ENCODE measurements at regions not wholly inside any gene's neighbourhood (a gene's known extent, or its start where the extent isn't known, plus 50 kb on each side); places are given as distances from the start of the nearest gene placed in this dataset.

GRCh38 chr14:87837296-87837695, 155.7 kb downstream of the GALC start:
- Histone ChIP-seq H3K9me2 (ENCODE audit: insufficient read depth) (no peaks in the 10 kb centered on the region), H4K20me1 (ENCODE audit: insufficient read depth) (no peaks in the 10 kb centered on the region), H3K4me2 (no peak overlapping the region), H3F3A (ENCODE audit: insufficient read depth, low read depth) (no peaks in the 10 kb centered on the region), H3K4me1 (replicated peaks; ENCODE audit: insufficient read depth) (no peaks in the 10 kb centered on the region), H3K36me3 (ENCODE audit: low read depth) (no peaks in the 10 kb centered on the region), H3K79me2 (ENCODE audit: low read depth) (no peaks in the 10 kb centered on the region), H3K9me3 (ENCODE audit: insufficient read depth, low read depth) (no peaks in the 10 kb centered on the region), H3K4me3 (no peak overlapping the region), H2AFZ (no peak overlapping the region), H3K27me3 (ENCODE audit: insufficient read depth, low read depth) (no peaks in the 10 kb centered on the region), H3K27ac (no peak overlapping the region)
- no peak for DNase-seq
- ChIA-PET POLR2A (ENCODE audit: unreplicated experiment) (no interaction called here), CTCF (no interaction called here)
- BruUV-seq (replicated peaks): no TSS peak
- TF ChIP-seq EZH2 (IDR thresholded peaks at IDR 0.05; ENCODE audit: low read depth) (no peak), CTCF (conservative IDR thresholded peaks at IDR 0.05) (no peak)
- intact Hi-C loops (cut with micrococcal nuclease; ENCODE audit: unreplicated experiment): no loop called here

- Histone ChIP-seq H3F3A (ENCODE audit: insufficient read depth, low read depth) (no peaks in the 10 kb centered on the region), H4K20me1 (ENCODE audit: insufficient read depth) (no peaks in the 10 kb centered on the region), H3K4me2 (no peak overlapping the region), H3K4me3 (no peak overlapping the region), H3K9me3 (ENCODE audit: insufficient read depth, low read depth) (no peaks in the 10 kb centered on the region), H3K9me2 (ENCODE audit: insufficient read depth) (no peaks in the 10 kb centered on the region), H3K4me1 (replicated peaks; ENCODE audit: insufficient read depth) (no peaks in the 10 kb centered on the region), H3K27me3 (ENCODE audit: insufficient read depth, low read depth) (no peaks in the 10 kb centered on the region), H3K79me2 (ENCODE audit: low read depth) (no peaks in the 10 kb centered on the region), H3K27ac (no peak overlapping the region), H2AFZ (no peak overlapping the region), H3K36me3 (ENCODE audit: low read depth) (no peaks in the 10 kb centered on the region)
- intact Hi-C loops (cut with micrococcal nuclease; ENCODE audit: unreplicated experiment): no loop called here
- POLR2A ChIA-PET (ENCODE audit: unreplicated experiment): no interaction called here
- no peak for DNase-seq
- BruUV-seq (replicated peaks): no TSS peak
- CTCF ChIA-PET: no interaction called here
- no peak for TF ChIP-seq EZH2 (IDR thresholded peaks at IDR 0.05; ENCODE audit: low read depth)
- TF ChIP-seq CTCF (conservative IDR thresholded peaks at IDR 0.05): no peak
These were observed 158.4 kb downstream of the GALC start for GRCh38 chr14:87834594-87834993.

GRCh38 chr14:87833026-87833425, 160.0 kb downstream of the GALC start:
- H3K4me2 ChIP-seq: no peak overlapping the region
- H3K4me3 ChIP-seq: no peak overlapping the region
- no peaks in the 10 kb centered on the region for H3K36me3 ChIP-seq (ENCODE audit: low read depth)
- ChIA-PET POLR2A (ENCODE audit: unreplicated experiment) (no interaction called here), CTCF (no interaction called here)
- no peak overlapping the region for H3K27ac ChIP-seq
- no peaks in the 10 kb centered on the region for H3K79me2 ChIP-seq (ENCODE audit: low read depth)
- BruUV-seq (replicated peaks): no TSS peak
- TF ChIP-seq EZH2 (IDR thresholded peaks at IDR 0.05; ENCODE audit: low read depth): no peak
- no peak for TF ChIP-seq CTCF (conservative IDR thresholded peaks at IDR 0.05)
- intact Hi-C loops (cut with micrococcal nuclease; ENCODE audit: unreplicated experiment): no loop called here
- H4K20me1 ChIP-seq (ENCODE audit: insufficient read depth): no peaks in the 10 kb centered on the region
- no peaks in the 10 kb centered on the region for H3F3A ChIP-seq (ENCODE audit: insufficient read depth, low read depth)
- H3K9me2 ChIP-seq (ENCODE audit: insufficient read depth): no peaks in the 10 kb centered on the region
- H2AFZ ChIP-seq: no peak overlapping the region
- no peaks in the 10 kb centered on the region for H3K4me1 ChIP-seq (replicated peaks; ENCODE audit: insufficient read depth)
- no peaks in the 10 kb centered on the region for H3K9me3 ChIP-seq (ENCODE audit: insufficient read depth, low read depth)
- H3K27me3 ChIP-seq (ENCODE audit: insufficient read depth, low read depth): no peaks in the 10 kb centered on the region
- DNase-seq: no peak

Measured in PC-9 (cell line).